OCI-M2 (cell line): ENCODE measurements at regions not wholly inside any gene's neighbourhood (a gene's known extent, or its start where the extent isn't known, plus 50 kb on each side); places are given as distances from the start of the nearest gene placed in this dataset.
"Not testable (repeated sequence)": the region's sequence is repeated elsewhere in the genome, so short reads cannot be mapped to it uniquely, and the experiment has no call there.

Experiments used
- DNase-seq: peaks from one replicate; lab custom pipeline; 2025; ENCODE audit not compliant: unreplicated experiment; lab: John Stamatoyannopoulos, UW

- no peak for DNase-seq
Observed at GRCh38 chrX:46016296-46016695, 528.9 kb downstream of the ZNF674 start.

- no peak for DNase-seq
Observed at GRCh38 chrX:46015653-46016052, 529.6 kb downstream of the ZNF674 start.

GRCh38 chrX:45992402-45993123 lies 552.7 kb downstream of the ZNF674 start:
- no peak for DNase-seq

- DNase-seq: no peak
Observed at GRCh38 chrX:45986971-45987370, 558.2 kb downstream of the ZNF674 start.

- DNase-seq: no peak
Observed at GRCh38 chrX:45986081-45986480, 559.1 kb downstream of the ZNF674 start.

GRCh38 chrX:45982958-45983727 lies 562.1 kb downstream of the ZNF674 start:
- not testable (repeated sequence) for DNase-seq

GRCh38 chrX:45980726-45981125 lies 564.5 kb downstream of the ZNF674 start:
- no peak for DNase-seq

- no peak for DNase-seq
Observed at GRCh38 chrX:45975633-45976032, 569.6 kb downstream of the ZNF674 start.

GRCh38 chrX:45972636-45973035 lies 572.6 kb downstream of the ZNF674 start:
- no peak for DNase-seq

GRCh38 chrX:45959567-45959966 lies 585.7 kb downstream of the ZNF674 start:
- no peak for DNase-seq

GRCh38 chrX:45956191-45956870 lies 588.9 kb downstream of the ZNF674 start:
- DNase-seq: no peak

GRCh38 chrX:45955661-45956060 lies 589.6 kb downstream of the ZNF674 start:
- no peak for DNase-seq

- no peak for DNase-seq
Observed at GRCh38 chrX:45954026-45954425, 591.2 kb downstream of the ZNF674 start.

GRCh38 chrX:45952030-45952429 lies 593.2 kb downstream of the ZNF674 start:
- DNase-seq: no peak

- DNase-seq: no peak
Observed at GRCh38 chrX:45935408-45935807, 609.8 kb downstream of the ZNF674 start.

GRCh38 chrX:45912316-45912715 lies 632.9 kb downstream of the ZNF674 start:
- DNase-seq: no peak

GRCh38 chrX:45907786-45908185 lies 637.4 kb downstream of the ZNF674 start:
- DNase-seq: no peak

GRCh38 chrX:45903781-45904201 lies 641.4 kb downstream of the ZNF674 start:
- DNase-seq: no peak

- DNase-seq: no peak
Observed at GRCh38 chrX:45900766-45901615, 644.2 kb downstream of the ZNF674 start.

GRCh38 chrX:45894864-45895645 lies 650.2 kb downstream of the ZNF674 start:
- no peak for DNase-seq
